ENCODE measurements at regions not wholly inside any gene's neighbourhood (a gene's known extent, or its start where the extent isn't known, plus 50 kb on each side); places are given as distances from the start of the nearest gene placed in this dataset.

DNA sequence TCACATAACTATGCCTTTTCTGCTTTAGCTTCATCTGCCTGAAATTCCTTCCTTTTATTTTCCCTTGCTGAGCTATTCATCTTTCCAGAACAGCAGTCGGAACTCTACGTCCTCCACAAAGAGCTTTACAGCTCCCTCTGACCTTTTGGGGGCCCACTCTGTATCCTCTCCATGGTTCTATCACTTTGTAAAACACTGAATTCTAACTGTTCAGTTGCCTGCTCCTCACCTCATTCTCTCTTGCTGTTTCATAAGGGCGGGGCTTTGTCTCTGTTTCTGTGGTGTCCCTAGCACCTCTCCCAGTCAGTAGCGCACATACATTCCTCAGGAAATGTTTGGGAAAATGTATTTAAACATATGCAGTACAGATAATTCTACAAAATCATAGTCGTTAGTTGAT, 737.0 kb downstream of the RAB28 start:
- no peak overlapping the region for H2AFZ ChIP-seq (ENCODE audit: low read depth, low read length)
- H3K4me2 ChIP-seq (ENCODE audit: low read length), result no peak overlapping the region
- no peaks in the 10 kb centered on the region for H4K20me1 ChIP-seq (ENCODE audit: insufficient read depth, low read length)
- H3K27ac ChIP-seq (ENCODE audit: low read length), result no peak overlapping the region
- no peaks in the 10 kb centered on the region for H3K36me3 ChIP-seq (replicated peaks; ENCODE audit: low read depth, low read length)
- no peak overlapping the region for H3K9ac ChIP-seq (ENCODE audit: low read length)
- H3K4me3 ChIP-seq (ENCODE audit: low read length), result no peak overlapping the region
- no peaks in the 10 kb centered on the region for H3K79me2 ChIP-seq (ENCODE audit: low read length)
- no peaks in the 10 kb centered on the region for H3K4me1 ChIP-seq (ENCODE audit: low read length)
- H3K27me3 ChIP-seq (ENCODE audit: low read depth, low read length), result no peaks in the 10 kb centered on the region
- no peak for TF ChIP-seq EZH2phosphoT487 (IDR thresholded peaks at IDR 0.05; ENCODE audit: low read depth)
- TF ChIP-seq, protein P1, sequence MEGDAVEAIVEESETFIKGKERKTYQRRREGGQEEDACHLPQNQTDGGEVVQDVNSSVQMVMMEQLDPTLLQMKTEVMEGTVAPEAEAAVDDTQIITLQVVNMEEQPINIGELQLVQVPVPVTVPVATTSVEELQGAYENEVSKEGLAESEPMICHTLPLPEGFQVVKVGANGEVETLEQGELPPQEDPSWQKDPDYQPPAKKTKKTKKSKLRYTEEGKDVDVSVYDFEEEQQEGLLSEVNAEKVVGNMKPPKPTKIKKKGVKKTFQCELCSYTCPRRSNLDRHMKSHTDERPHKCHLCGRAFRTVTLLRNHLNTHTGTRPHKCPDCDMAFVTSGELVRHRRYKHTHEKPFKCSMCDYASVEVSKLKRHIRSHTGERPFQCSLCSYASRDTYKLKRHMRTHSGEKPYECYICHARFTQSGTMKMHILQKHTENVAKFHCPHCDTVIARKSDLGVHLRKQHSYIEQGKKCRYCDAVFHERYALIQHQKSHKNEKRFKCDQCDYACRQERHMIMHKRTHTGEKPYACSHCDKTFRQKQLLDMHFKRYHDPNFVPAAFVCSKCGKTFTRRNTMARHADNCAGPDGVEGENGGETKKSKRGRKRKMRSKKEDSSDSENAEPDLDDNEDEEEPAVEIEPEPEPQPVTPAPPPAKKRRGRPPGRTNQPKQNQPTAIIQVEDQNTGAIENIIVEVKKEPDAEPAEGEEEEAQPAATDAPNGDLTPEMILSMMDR (IDR thresholded peaks at IDR 0.05; ENCODE audit: low read depth, low read length), result no peak
- H3K9me3 ChIP-seq (ENCODE audit: insufficient read depth, low read length), result no peaks in the 10 kb centered on the region

- no peak overlapping the region for H3K9ac ChIP-seq (ENCODE audit: low read length)
- no peaks in the 10 kb centered on the region for H3K27me3 ChIP-seq (ENCODE audit: low read depth, low read length)
- no peaks in the 10 kb centered on the region for H3K36me3 ChIP-seq (replicated peaks; ENCODE audit: low read depth, low read length)
- H3K9me3 ChIP-seq (ENCODE audit: insufficient read depth, low read length), result no peaks in the 10 kb centered on the region
- no peaks in the 10 kb centered on the region for H4K20me1 ChIP-seq (ENCODE audit: insufficient read depth, low read length)
- TF ChIP-seq, protein P1 (IDR thresholded peaks at IDR 0.05; ENCODE audit: low read depth, low read length), result no peak
- TF ChIP-seq EZH2phosphoT487 (IDR thresholded peaks at IDR 0.05; ENCODE audit: low read depth), result no peak
- no peak overlapping the region for H3K4me3 ChIP-seq (ENCODE audit: low read length)
- H3K4me2 ChIP-seq (ENCODE audit: low read length), result no peak overlapping the region
- no peaks in the 10 kb centered on the region for H3K79me2 ChIP-seq (ENCODE audit: low read length)
- no peaks in the 10 kb centered on the region for H3K4me1 ChIP-seq (ENCODE audit: low read length)
- no peak overlapping the region for H2AFZ ChIP-seq (ENCODE audit: low read depth, low read length)
- no peak overlapping the region for H3K27ac ChIP-seq (ENCODE audit: low read length)
Measured at GRCh38 chr4:12746221-12746620, 737.9 kb downstream of the RAB28 start.

DNA sequence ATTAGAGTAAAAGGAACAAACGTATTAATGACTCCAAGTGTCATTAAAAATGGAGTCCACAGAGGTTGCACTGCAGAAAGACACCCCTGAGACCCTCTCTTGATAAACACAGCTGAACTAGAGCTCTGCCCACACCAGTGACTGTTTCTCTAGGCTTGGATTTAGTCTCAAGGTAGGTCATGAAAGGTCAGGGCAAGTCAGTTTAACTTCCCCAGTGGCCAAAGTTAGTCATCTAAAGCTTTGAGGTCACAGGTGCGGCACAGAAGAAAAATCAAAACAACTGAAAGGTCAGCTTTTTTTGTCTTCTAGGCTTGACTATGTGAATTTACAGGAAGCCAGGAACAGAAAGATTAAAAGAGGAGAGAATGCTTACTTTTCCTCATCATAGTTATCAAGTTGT, 749.6 kb downstream of the RAB28 start:
- Histone ChIP-seq H3K9ac (ENCODE audit: low read length) (no peak overlapping the region), H2AFZ (ENCODE audit: low read depth, low read length) (no peak overlapping the region), H3K79me2 (ENCODE audit: low read length) (no peaks in the 10 kb centered on the region), H3K36me3 (replicated peaks; ENCODE audit: low read depth, low read length) (peaks cover 2% of the 10 kb centered on the region), H4K20me1 (ENCODE audit: insufficient read depth, low read length) (no peaks in the 10 kb centered on the region), H3K27ac (ENCODE audit: low read length) (no peak overlapping the region), H3K27me3 (ENCODE audit: low read depth, low read length) (no peaks in the 10 kb centered on the region), H3K9me3 (ENCODE audit: insufficient read depth, low read length) (no peaks in the 10 kb centered on the region), H3K4me3 (ENCODE audit: low read length) (no peak overlapping the region), H3K4me1 (ENCODE audit: low read length) (peaks cover 9% of the 10 kb centered on the region; the same call in 1 of the 2 replicates), H3K4me2 (ENCODE audit: low read length) (no peak overlapping the region)
- no peak for TF ChIP-seq EZH2phosphoT487 (IDR thresholded peaks at IDR 0.05; ENCODE audit: low read depth)
- TF ChIP-seq, protein P1 (IDR thresholded peaks at IDR 0.05; ENCODE audit: low read depth, low read length), result no peak

- H3K4me3 ChIP-seq (ENCODE audit: low read length), result no peak overlapping the region
- H3K79me2 ChIP-seq (ENCODE audit: low read length), result no peaks in the 10 kb centered on the region
- peaks cover 5% of the 10 kb centered on the region; the same call in 1 of the 2 replicates for H3K4me1 ChIP-seq (ENCODE audit: low read length)
- peaks cover 2% of the 10 kb centered on the region for H3K36me3 ChIP-seq (replicated peaks; ENCODE audit: low read depth, low read length)
- TF ChIP-seq EZH2phosphoT487 (IDR thresholded peaks at IDR 0.05; ENCODE audit: low read depth), result no peak
- TF ChIP-seq, protein P1 (IDR thresholded peaks at IDR 0.05; ENCODE audit: low read depth, low read length), result peak; percentile 23
- H3K9me3 ChIP-seq (ENCODE audit: insufficient read depth, low read length), result no peaks in the 10 kb centered on the region
- no peak overlapping the region for H2AFZ ChIP-seq (ENCODE audit: low read depth, low read length)
- no peaks in the 10 kb centered on the region for H3K27me3 ChIP-seq (ENCODE audit: low read depth, low read length)
- no peak overlapping the region for H3K4me2 ChIP-seq (ENCODE audit: low read length)
- H4K20me1 ChIP-seq (ENCODE audit: insufficient read depth, low read length), result no peaks in the 10 kb centered on the region
- H3K9ac ChIP-seq (ENCODE audit: low read length), result no peak overlapping the region
- no peak overlapping the region for H3K27ac ChIP-seq (ENCODE audit: low read length)
Measured at GRCh38 chr4:12729384-12729783, 754.8 kb downstream of the RAB28 start.
